UCSD-AML1 (cell line): ENCODE measurements at regions not wholly inside any gene's neighbourhood (a gene's known extent, or its start where the extent isn't known, plus 50 kb on each side); places are given as distances from the start of the nearest gene placed in this dataset.

Source experiments
- DNase-seq: peaks from one replicate; lab custom pipeline; 2025; ENCODE audit not compliant: unreplicated experiment; lab: John Stamatoyannopoulos, UW

GRCh38 chr9:16025627-16026026 is 472.8 kb downstream of the CCDC171 start:
- no peak for DNase-seq

DNA sequence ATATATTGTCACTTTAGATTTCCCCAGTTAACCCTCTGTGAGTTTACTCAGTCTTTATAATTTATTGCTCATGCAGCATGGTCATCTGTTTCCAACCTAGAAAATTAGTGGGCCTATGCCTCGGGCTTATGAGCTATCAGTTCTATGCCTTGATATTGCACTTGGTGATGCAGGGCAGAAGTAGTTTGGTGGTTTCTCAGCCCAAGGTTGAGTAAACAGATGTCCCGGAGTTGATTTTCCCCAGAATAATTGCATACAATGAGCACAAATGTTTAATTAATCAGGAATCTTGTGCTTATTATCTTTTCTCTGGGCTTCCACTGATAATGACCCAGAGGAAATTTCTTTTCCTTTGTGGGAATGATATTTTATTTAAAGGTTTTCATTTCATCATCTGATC is 474.0 kb downstream of the CCDC171 start:
- DNase-seq = no peak

DNA sequence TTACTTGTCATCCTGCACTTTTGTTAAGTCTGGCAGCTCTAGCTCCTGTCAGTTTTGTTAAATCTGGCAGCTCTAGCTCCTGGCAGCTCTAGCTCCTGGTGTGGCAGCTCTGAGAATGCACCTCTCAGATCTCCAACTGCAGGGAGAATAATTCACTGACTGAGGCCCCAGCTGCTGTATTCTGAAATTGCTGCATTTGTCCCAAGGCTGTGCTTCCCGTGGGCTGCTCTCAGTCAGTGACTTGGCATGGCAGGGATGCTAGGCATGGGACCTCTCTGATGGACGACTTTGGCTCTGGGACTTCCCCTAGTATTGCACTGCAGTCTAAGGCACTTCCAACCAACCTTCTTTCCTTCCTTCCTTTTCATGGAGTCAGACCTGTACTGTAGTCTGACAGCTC is 475.7 kb downstream of the CCDC171 start:
- peak; percentile 17 for DNase-seq

- no peak for DNase-seq
Observed at GRCh38 chr9:16029046-16029615, 476.3 kb downstream of the CCDC171 start.

GRCh38 chr9:16029796-16030363 is 477.0 kb downstream of the CCDC171 start:
- no peak for DNase-seq

DNA sequence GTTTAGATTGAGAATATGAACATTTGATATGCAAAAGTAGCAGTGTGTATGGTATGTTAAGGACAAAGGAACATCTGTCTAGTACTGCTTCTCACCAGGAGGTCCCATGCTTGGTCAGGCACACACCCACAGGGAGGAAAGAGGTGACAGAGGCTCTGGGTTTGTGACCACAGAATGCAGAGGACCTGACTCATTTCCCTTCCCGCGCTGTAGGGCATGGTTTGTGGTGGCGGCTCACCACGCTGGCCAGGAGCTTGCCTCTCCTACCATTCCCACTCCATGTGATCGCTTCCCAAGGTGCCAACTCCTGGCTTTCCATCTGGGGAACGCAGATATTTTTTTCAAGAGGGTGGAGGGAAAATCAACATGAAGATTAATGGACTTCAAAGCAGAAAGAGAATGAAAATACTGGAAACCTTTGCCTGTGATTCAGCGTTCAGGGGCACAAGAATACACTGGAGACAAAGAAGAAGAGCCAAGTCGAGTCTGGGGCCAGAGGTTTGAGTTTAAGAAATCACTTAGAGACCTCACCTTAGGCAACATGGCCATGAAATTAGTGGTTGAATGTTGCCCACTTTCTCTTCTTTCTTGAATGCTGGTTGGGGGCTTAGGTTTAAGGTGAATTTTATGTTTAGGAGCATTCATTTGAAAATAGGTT is 477.8 kb downstream of the CCDC171 start:
- peak; percentile 66 for DNase-seq

DNA sequence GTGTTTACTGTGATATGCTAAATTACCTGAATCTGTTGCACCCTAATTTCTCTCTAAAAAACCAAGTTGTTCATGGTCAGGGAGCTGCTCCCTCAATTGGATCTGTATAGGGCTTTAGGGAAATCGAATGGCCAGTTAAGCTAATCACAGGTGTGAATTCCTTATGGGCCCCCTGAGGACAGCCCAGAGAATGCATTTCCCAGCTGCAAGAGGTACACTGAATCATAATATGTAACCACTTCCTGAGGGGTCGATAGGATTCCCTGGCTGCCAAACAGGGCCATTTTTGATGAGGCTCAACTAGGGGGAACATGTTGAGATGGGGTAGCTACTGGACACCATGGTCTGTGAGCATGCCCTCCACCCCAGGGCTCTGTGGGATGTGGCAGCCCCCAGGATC is 478.6 kb downstream of the CCDC171 start:
- DNase-seq = no peak

- DNase-seq = no peak
Observed at GRCh38 chr9:16031971-16032370, 479.1 kb downstream of the CCDC171 start.

GRCh38 chr9:16032799-16033198 is 480.0 kb downstream of the CCDC171 start:
- no peak for DNase-seq

DNA sequence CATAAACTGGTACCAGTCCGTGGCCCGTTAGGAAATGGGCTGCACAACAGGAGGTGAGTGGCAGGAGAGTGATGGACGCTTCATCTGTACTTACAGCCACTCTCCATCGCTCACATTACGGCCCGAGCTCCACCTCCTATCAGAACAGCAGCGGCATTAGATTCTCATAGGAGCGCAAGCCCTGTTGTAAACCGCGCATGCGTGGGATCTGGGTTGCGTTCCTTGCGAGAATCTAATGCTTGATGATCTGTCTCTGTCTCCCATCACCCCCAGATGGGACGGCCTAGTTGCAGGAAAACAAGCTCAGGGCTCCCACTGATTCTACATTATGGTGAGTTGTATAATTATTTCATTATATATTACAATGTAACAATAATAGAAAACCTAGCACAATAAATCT is 480.4 kb downstream of the CCDC171 start:
- no peak for DNase-seq

DNA sequence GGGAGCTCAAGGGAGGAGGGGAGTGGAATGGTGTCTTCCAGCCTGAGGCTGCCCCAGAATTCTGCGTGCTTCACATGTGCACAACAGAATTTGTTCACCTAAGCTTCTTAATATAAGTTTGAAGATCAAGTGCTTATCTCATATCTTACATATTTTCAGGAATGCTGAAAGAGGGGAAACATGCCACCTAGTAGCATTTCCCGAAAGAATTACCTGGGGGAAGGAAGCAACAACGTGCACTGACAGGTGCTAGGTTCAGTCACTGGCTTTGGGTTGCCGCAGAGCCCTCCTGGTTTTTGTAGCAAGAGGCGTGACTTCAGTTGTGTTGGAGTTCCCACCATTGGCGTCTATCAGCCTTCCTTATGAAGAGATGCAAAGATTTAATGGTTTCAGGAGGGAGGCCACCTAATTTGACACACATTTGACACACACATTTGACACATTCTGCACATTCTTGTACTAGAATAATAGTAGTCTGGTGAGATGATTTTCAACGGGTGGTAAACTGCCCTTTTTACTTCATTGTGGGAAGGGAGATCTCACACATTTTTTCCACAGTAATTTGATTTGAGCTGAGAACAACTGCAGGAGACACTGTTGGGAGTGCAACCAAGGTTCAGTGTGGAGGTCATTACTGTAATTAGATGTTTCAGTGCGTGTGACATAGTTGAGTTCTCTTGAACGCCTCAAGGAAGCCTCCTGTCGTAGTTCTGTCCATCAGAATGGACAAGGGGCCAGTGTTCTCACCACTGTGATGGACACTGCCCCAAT is 481.3 kb downstream of the CCDC171 start:
- no peak for DNase-seq

GRCh38 chr9:16039218-16039987 is 486.6 kb downstream of the CCDC171 start:
- DNase-seq = peak; percentile 31

DNA sequence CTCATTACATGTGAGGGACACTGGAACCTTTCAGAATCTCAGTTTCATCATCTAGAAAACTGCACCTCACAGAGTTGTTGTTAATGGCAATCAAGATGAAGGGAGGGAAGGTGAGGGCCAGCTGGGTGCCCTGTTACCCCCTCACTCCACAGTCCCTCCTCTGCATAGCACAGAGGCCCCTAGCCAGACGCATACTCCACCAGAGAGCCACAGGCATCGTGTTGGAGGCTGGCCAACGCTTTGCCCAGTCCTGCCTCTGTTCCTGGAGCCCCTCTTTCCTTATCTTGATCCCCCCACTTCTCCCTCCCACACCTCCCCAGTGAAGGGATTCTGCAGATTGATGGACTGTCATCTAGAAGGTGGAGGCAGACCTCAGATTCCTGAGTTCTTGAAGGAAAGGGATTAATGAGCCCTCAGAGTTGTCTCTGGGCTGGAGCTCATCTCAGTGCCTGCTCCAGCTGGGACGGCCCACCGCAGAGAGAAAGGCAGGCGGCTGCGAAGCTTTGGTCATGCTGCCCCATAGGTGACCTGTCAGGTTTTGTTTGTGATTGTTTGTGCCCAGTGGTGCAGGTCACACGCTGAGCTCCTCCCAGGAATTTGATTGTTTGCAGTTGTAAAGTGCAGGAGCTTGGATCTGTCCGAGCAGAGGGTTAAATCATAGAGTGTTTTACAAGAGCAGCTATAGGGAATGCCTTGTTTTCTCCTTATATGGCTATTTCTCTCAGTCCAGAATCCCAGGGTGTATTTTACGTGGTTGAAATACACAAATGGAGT is 487.3 kb downstream of the CCDC171 start:
- DNase-seq = no peak

DNA sequence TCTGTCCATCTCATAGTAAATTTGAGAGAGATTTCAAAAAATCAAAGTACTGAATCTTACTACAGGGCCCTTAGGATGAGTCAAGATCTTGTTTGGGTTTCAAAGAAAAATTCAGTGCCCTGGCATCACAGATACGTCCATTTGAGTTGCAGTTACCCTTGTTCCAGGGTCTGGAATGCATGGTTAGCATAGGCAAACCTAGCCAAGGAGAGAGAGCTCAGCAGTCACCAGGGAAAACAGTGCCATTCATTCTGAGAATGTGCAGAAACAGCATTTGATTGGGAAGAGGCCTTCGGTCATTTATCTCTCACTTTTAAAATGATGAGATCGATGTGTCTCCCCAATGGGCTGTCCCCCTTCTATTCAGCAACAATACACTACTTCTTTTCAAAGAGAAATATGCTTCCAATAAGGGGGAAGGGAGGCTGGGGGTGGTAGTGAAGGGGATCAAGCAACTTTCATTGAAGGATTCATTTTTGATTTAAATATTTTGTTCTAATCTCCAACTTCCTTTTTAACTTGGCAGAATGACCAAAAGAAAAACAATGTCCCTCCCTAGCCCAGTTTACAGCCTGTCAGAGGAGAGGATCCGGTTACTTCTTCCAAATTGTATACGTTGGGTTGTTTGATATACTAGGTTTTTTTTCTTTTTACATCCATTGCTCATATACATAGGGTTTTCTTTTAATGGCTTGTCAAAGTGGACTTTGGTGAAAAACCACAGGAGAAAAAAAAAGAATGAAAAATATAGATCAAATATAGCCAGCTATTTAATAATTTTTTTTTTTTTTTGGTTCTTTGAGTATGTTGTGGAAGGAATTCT is 491.1 kb downstream of the CCDC171 start:
- no peak for DNase-seq

DNA sequence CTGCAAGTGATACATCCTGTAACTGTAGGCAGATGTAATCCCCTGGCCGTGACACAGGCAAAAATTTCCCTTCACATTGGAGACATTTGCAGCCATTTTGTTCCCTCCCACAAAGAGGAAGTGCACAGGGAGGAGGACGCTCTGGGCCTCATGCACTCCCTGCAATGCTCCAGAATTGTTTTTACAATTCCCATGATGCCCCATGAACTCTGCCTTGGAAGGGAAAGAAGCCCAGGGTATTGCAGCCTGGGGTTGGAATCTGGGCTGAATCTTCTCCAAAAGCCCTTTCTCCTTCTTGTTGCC is 491.7 kb downstream of the CCDC171 start:
- DNase-seq = no peak

GRCh38 chr9:16045651-16046280 is 492.9 kb downstream of the CCDC171 start:
- no peak for DNase-seq

GRCh38 chr9:16046713-16047112 is 493.9 kb downstream of the CCDC171 start:
- DNase-seq = no peak

- DNase-seq = no peak
Observed at GRCh38 chr9:16048129-16048528, 495.3 kb downstream of the CCDC171 start.

DNA sequence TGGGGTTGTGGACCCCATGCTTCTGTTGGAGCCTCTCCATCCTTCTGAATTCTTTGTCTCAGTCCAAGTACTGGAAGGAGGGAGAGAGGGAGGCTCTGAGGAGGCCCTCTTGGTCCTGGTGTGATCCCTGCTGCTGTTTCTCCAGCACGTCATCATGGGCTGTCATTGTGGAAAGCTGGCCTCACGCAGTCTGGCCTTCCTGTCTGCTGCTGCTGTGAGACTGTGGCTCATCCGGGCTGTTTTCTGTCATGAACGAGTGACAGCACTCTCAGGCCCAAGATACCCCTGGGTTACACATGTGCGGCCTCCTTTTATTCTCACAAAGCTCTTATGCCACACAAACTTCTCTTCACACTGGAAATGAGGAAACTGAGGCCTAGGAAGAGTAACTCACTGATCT is 499.3 kb downstream of the CCDC171 start:
- DNase-seq = no peak
